Fibroblast of pulmonary artery (primary cell): ENCODE measurements at regions not wholly inside any gene's neighbourhood (a gene's known extent, or its start where the extent isn't known, plus 50 kb on each side); places are given as distances from the start of the nearest gene placed in this dataset.
"Not testable (repeated sequence)": the region's sequence is repeated elsewhere in the genome, so short reads cannot be mapped to it uniquely, and the experiment has no call there.

Source experiments
- DNase-seq: peaks from one replicate; pipeline ENCODE4 v3.0.0-alpha.2; 2010; ENCODE audit warnings: low read depth
- H3K4me3 ChIP-seq: replicated peaks from 2 replicates; pipeline ENCODE4 v1.5.1; 2011; ENCODE audit warnings: low read depth, mild to moderate bottlenecking, control low read depth, low read length, moderate library complexity
- TF ChIP-seq, protein P1 (sequence below): IDR thresholded peaks from 2 replicates; pipeline ENCODE4 v1.5.1; 2011; ENCODE audit warnings: mild to moderate bottlenecking, control low read depth, low read length, inconsistent platforms; ENCODE audit errors: missing control alignments

DNA sequence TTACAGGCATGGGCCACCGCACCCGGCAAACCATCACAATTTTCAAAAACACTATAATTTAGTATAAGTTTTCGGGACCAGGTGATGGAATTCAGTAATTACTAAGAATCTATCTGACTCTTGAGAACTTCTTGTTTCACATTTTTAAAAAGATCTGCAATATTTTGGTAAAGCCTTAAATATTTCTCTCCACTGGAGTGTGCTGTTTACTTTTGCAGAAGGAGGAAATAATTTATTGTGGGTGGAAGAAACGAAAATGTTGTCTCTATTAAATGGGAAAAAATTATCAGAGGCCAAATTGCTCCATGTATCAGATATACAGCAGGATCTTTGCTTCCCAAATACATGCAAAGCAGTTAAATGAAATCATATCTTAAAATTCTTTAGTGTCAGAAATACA, 566.8 kb upstream of the CYLC2 start:
- DNase-seq, result no peak
- TF ChIP-seq, protein P1, sequence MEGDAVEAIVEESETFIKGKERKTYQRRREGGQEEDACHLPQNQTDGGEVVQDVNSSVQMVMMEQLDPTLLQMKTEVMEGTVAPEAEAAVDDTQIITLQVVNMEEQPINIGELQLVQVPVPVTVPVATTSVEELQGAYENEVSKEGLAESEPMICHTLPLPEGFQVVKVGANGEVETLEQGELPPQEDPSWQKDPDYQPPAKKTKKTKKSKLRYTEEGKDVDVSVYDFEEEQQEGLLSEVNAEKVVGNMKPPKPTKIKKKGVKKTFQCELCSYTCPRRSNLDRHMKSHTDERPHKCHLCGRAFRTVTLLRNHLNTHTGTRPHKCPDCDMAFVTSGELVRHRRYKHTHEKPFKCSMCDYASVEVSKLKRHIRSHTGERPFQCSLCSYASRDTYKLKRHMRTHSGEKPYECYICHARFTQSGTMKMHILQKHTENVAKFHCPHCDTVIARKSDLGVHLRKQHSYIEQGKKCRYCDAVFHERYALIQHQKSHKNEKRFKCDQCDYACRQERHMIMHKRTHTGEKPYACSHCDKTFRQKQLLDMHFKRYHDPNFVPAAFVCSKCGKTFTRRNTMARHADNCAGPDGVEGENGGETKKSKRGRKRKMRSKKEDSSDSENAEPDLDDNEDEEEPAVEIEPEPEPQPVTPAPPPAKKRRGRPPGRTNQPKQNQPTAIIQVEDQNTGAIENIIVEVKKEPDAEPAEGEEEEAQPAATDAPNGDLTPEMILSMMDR, result no peak
- no peak overlapping the region for H3K4me3 ChIP-seq

DNA sequence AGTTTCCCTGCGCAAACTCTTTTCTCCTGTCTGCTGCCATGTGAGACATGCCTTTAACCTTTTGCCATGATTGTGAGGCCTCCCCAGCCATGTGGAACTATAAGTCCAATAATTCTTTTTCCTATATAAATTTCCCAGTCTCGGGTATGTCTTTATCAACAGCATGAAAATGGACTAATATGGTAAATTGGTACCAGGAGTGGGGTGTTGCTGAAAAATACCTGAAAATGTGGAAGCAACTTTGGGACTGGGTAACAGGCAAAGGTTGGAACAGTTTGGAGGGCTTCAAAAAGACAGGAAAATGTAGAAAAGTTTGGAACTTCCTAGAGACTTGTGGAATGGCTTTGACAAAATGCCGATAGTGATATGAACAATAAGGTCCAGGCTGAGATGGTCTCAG, 578.9 kb upstream of the CYLC2 start:
- H3K4me3 ChIP-seq, result not testable (repeated sequence)

DNA sequence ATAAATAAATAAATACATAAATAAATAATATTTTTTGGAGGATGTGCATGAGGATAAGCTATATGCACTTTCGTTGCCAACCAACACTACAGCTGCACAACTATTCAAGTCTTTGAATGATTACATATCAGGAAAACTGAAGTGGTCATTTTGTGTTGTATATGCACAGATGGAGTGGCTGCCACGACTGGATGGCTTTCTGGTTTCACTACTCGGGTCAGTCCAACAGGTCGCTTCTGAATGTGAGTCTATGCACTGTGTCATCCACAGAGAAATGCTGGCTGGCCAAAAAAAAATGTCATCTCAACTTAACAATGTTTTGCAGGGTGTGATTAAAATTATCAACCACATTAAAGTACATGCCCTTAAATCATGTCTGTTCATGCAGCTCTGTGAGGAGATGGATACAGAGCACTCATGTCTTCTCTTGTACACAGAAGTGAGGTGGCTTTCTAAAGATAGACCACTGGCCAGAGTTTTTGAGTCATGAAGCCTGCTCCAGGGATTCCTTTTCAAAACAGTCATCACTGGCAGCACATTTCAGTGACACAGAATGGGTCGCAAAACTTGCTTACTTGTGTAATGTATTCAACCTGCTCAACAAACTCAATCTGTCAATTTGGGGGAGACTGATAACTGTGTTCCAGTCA, 589.8 kb upstream of the CYLC2 start:
- TF ChIP-seq, protein P1, result no peak
- no peak overlapping the region for H3K4me3 ChIP-seq
- no peak for DNase-seq

More for the DNA sequence above, 578.9 kb upstream of the CYLC2 start:
- DNase-seq, result not testable (repeated sequence)

DNA sequence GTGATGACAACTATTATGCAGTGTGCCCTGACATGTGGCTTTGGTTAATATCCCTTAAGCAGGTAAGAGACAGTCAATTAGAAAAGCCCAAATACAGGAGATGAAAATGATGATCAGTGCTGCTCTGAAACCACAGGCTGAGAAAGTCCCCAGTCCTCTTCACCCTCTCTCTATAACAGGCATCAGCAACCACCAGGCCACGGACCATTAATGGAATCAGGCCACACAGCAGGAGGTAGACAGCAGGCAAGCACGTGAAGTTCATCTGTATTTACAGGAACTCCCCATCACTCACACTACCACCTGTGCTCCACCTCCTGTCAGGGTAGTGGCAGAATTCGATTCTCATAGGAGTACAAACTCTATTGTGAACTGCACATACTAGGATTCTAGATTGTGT, 591.6 kb upstream of the CYLC2 start:
- no peak overlapping the region for H3K4me3 ChIP-seq
- DNase-seq, result no peak
- TF ChIP-seq, protein P1, result no peak

DNA sequence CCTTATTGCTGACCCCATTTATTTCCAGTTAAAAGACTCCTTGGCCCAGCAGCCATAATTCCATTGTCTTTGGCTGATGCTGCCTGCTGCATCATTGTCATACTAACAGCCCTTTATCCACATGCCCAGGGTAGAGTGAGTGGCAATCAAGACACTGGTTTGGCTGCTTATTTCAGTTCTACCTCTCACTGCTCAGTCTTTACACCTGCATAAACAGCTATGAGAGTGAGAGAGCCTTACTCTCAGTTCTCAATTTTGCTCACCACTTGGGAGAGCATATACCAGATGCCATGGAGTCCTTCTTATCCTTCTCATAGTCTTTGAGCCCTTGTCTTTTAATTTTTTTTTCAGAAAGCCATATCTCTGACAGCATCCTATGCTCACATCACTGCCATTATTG, 596.9 kb upstream of the CYLC2 start:
- TF ChIP-seq, protein P1, result no peak
- no peak overlapping the region for H3K4me3 ChIP-seq
- no peak for DNase-seq

DNA sequence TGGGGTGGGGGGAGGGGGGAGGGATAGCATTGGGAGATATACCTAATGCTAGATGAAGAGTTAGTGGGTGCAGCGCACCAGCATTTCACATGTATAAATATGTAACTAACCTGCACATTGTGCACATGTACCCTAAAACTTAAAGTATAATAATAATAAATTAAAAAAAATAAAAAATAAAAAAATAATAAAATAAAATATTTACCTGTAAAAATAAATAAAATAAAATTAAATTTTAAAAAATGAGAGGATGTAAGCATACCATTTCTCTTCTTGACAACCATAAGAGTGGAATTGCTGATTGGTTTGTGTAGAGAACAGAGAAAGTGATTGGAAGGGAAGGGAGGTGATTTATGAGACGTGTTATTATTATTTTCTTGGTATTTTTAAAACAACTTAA, 609.5 kb upstream of the CYLC2 start:
- DNase-seq, H3K4me3 ChIP-seq: not testable (repeated sequence)

DNA sequence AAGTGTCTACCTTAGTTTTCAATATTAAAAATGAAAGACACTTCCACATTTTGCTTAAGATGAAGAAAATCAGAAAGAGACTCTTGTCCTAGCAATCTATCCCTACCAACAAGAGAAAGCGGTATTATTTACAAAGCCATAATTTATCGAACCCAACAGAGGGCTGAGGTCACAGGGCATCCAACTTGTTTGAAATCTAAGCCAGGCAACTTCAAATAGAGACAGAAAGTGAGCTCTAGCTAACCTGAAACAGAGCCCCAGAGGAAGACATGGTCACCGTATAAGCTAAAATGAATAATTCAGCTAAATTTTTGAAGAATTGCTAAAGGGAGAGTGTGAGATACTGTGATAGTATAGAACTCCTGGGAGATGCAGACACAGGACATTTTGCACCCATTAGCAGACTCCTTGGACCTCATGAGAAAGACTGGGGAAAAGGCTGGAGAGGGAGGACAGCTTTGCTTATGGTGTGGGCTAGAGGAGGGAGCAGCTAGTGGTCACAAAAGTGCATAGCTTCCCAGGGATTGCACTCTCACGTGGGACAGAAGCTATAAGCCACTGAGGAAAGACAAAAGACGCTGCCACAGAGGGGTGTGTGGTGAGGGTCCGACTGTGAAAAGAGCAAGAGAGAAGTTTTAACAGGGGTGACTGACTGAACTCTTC, 624.2 kb upstream of the GRIN3A start:
- H3K4me3 ChIP-seq, result no peak overlapping the region
- TF ChIP-seq, protein P1, result no peak
- no peak for DNase-seq

DNA sequence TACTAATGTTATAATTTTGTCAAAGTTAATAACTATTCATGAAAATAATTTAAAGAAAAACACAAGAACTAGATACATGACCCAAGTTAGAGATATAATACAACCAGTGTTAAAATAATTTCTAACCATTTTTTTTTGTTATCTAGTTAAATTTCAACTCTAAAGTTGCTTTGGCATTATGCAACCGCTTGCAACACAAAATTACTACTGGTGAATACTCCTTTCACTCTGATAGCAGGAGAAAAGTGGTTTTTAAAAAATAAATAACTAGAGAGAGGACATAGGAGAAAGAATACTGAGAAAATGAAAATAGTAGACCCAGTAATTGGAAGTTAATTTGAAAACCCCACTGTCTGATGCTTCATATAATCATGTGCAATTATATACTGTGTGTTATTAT, 622.4 kb upstream of the GRIN3A start:
- H3K4me3 ChIP-seq, result no peak overlapping the region
- TF ChIP-seq, protein P1, result no peak
- DNase-seq, result no peak
